ENCODE measurements at regions not wholly inside any gene's neighbourhood (a gene's known extent, or its start where the extent isn't known, plus 50 kb on each side); places are given as distances from the start of the nearest gene placed in this dataset.
"Not testable (repeated sequence)": the region's sequence is repeated elsewhere in the genome, so short reads cannot be mapped to it uniquely, and the experiment has no call there.

DNA sequence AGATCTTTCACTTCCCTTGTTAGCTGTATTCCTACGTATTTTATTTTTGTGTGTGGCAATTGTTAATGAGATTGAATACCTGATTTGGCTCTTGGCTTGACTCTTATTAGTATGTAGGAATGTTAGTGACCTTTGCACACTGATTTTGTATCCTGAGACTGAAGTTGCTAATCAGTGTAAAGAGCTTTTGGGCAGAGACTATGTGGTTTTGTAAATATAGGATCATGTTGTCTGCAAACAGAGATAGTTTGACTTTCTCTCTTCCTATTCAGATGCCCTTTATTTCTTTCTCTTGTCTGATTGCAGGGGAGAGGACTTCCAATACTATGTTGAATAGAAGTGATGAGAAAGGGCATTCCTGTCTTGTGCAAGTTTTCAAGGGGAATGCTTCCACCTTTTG, 160.3 kb upstream of the PCDH20 start:
- no peak for DNase-seq

DNA sequence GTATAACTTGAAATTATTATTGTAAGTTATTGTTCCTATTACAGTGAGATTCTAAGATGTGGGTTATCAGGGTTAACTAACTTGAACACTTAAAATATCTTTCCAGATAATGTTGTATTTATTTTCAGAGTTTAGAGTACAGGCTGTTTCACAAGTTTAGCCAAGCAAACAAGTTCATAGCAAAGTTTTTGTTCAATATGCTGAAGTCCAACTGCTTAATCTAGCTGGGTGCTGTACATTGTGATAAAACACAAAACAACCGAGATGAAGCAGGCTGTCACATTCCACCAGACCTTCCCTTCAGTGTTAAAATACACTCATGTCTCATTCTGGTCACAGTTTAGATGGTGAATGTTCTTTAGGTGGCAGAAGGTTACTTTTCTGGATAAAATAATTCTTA, 148.0 kb upstream of the PCDH20 start:
- DNase-seq = no peak

DNA sequence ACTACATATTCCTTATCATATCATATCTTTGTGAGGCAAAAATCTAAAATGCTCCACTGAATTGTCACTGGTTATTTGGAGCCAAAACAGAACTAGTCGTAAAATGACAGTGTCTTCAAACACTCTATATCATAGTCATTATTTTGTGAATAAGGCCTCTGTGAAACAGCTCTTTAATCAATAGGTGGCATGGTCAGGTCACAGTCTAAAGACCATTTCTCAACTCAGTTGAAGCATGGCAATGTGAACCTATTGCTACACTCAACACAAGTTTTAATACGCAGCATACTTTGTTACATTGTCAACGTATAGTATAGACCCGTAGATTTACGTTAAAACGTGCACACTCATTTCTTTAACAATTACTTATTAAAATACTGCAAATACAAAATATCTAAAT, 131.3 kb upstream of the PCDH20 start:
- no peak for DNase-seq

DNA sequence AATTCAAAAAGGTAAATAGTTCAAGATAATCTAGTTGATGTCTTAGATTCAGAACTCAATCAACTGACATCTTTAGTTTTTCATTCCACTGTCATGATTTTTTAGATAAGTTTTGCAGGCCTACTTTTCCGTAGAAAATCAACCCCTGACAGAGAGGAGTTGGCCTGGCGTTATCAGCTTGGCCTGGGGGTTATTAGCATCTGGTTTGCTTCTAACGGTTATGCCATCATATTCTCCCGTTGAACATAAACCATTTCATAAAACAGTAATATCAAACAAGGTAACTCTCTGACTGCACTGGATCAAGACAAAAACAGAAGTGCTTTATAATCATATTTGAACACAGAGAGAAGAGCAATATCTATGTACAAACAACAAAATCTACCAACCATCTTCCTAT, 130.8 kb upstream of the PCDH20 start:
- no peak for DNase-seq

DNA sequence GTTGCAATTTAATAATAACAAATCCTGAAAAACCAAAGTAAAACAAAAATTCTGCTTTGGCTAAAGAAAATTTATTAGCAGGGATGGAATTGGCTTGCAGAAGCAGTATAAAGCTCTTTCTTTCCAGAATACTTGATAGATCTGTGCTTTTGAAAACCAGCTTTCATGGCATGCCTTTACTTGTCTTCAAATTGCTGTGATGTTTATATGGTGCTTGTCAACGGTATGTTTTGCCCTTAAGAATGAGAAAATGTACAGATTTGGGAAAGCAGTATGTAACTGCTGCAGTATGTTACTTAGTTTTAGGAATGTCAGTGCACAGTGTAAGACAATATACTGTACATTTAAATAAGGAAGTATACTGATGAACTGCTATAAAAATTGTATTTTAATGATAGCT, 120.8 kb upstream of the PCDH20 start:
- DNase-seq = no peak

DNA sequence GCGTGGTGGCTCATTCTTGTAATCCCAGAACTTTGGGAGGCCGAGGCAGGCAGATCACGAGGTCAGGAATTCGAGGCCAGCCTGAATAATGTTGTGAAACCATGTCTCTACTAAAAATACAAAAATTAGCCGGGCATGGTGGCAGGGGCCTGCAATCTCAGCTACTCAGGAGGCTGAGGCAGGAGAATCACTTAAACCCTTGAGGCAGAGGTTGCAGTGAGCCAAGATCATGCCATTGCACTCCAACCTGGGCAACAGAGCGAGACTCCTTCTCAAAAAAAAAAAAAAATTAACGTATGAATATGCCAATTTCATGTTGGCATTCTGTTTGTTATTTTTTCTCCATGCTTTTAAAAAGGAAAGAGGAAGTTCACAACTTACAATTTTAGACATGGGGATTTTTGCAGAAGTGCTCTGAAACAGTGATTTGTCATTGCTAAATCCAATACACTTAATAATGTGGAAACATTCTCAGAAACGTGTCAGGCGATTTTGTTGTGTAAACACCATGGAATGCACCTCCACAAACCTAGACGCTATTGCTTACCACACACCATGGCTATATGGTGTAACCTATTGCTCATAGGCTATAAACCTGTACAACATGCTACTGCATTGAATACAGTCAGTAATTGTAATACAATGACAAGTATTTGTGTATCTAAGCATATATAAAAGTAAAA, 115.9 kb upstream of the PCDH20 start:
- no peak for DNase-seq

DNA sequence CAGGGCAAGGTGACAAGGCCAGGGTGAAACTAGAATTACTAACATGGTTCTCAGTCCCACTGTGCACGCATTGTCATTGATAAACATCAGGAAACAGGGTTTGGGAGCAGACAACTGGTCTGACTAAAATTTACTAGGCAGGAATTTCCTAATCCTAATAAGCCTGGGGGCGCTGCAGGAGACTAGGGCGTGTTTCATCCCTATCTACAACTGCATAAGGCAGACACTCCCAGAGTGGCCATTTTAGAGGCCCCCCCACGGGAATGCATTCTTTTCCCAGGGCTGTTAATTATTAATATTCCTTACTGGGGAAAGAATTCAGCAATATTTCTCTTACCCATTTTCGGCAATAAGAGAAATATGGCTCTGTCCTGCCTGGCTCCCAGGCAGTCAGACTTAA, 103.6 kb upstream of the PCDH20 start:
- not testable (repeated sequence) for DNase-seq

DNA sequence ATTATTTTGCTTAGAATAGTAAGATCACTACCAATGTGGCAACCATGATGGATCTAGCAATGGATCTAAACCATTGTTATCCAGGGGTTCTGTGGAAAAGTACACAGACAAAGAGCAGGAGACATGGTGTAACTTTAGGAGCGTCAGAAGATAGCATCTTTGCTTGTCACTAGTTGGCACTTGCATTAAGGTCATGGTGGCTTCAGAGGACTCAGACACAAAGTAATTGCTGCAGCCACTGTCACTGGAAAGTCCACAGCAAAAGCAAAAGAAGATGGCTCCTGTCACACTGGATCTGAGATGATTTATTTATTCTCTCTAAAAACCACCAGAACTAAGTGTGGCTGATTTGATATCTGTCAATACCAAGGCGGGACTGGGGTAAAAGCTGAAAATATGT, 93.3 kb upstream of the PCDH20 start:
- no peak for DNase-seq

DNA sequence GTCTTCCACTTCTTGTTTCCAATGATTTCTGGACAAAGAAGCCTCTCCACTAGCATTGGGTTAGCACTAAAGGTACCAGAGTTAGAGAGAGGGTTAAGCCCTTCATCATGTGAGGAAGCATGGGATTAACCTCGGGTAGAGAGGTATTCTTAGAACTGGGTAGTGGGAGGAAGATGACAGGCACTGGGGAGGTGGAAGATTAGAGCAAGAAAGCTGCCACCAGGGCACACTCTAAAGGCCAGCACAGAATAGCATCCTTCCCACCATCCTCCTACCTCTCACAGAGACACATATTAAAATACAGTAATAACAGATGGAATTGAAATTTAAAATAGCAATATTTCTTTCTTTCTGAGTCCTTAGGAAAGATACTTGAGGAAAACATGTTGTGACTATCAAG, 84.5 kb upstream of the PCDH20 start:
- no peak for DNase-seq

DNA sequence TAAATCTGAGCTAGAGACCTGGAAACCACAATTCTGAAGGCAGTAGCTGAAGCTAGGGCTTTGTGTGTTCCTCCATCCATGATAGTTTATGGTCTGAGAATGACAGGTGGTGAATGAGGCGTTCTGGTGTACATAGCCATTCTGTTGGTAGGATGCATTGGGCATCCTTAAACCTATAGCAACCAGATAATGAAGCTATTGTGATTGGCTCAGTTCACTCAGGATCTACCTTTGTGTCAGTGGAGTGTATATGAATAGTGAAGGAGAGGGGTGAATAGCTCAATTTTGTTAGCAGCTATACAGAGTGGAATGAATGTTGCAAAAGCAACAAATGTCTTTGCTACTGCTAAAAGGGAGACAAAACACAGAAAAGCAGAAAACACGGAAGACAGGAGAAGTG, 80.0 kb upstream of the PCDH20 start:
- DNase-seq = no peak

DNA sequence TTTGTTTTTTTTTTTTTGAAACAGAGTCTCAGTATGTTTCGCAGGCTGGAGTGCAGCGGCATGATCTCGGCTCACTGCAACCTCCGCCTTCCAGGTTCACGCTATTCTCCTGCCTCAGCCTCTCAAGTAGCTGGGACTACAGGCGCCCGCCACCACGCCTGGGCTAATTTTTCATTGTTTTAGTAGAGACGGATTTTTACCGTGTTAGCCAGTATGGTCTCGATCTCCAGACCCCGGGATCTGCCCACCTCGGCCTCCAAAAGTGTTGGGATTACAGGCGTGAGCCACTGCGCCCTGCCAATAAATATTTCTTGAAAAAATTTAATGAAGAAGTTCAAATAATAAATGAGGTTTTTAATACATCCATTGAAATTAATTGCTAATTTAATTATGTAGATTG, 77.9 kb upstream of the PCDH20 start:
- DNase-seq = not testable (repeated sequence)

DNA sequence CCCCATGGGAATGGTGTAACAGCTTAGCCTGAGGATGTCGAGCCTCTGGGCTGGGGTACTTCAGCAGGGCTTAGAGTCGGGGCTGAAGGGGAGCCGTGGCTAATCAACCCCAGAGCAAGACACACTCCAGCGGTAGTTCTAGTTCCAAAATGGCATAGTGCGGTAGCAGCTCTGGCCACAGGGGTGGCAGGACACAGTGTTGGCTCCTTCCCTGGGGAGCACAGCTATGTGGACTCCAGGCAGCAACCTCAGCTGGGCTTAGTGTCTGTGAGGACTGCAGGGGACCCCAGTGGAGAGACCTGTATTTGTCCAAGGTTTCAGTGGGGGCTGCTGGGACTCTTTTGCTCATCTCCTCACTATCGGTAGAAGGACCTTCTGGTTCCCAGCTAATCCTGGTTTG, 70.8 kb upstream of the PCDH20 start:
- DNase-seq = no peak

DNA sequence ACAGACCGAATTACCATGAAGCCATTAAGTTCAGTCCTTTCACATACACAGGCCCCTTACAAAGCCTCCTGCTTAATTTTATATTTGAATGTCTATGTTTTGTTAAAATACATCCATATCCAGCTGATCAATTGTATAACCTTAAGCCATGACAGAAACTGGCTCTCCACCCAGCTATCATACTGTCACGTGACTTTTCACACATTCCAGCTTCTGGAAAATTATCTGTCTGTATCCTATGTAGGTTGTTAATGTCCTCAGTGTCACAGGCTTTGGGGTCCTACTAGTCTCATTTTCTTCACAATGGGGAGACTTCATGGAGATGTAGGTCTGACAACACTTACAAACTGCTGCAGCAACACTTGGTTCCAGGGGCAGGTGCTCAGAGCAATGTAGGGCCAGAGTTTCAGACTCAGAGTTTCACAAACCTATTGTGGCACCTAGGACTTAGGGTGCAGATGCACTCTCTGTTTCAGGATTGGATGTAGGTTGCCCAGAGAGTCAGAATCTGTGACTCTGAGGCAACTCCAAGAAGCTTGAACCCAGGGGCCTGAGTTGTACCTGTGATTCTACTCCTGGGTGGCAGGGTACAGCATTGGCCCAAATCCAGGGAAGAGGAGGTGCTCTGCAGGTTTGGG, 69.6 kb upstream of the PCDH20 start:
- DNase-seq = no peak

DNA sequence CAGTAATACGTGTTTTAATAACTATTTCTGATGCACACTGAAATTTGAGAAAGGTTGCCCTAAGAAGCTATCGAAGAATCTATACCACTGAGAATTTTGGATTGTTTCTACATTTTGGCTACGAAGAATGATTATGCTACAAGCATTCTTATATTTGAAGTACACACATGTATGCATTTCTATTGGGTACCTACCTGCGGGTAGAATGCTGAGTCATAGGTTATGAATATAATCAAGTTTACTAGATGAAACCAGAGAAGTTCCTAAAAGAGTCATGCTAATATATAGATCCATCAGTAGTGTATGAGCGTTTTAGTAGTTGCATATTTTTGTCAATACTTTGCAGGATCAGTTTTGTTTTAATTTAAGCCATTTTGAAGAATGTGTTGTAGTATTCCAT, 62.0 kb upstream of the PCDH20 start:
- DNase-seq = no peak

DNA sequence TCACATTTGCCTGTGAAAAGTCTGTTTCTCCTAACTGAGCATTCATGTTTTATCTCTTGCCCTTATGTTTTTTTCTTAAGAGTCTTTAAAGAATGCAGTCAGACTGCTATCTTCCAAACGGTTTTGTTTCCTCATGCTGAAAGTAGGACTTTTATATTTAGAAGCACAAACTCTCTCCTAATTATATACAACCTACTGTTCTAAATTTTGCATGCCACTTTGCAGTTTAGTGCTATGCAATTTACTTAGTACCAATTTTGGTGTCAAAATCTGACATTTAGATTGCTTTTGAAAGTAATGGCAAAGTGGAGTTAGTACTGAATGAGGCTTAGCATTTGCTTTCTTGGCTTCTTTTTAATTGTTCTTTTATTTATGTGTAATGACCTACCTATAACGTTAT, 55.1 kb upstream of the PCDH20 start:
- no peak for DNase-seq

DNA sequence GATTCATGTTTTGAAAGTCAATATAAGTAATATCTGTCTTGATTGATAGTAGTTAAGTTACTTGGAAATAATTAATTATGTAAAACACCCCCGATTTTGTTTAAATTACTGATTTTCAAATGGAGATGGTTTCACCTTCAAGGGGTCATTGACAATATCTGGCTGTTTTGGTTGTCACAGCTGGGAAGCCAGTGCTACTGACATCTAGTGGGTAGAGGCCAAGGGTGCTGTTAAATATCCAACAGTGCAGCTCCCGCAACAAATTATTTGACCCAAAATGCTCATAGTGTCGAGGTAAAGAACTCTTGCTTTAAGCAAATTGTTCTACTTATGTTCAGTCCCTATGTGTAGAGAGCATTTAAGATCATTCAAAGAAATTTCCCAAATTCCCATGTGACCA, 50.6 kb upstream of the PCDH20 start:
- no peak for DNase-seq

All from stimulated activated CD4-positive, alpha-beta T cell treated with anti-CD3 and anti-CD28 coated beads, Interleukin-4, amount 100 ng/mL, for 24 hours (primary cell).